ENCODE measurements at regions not wholly inside any gene's neighbourhood (a gene's known extent, or its start where the extent isn't known, plus 50 kb on each side); places are given as distances from the start of the nearest gene placed in this dataset.

DNA sequence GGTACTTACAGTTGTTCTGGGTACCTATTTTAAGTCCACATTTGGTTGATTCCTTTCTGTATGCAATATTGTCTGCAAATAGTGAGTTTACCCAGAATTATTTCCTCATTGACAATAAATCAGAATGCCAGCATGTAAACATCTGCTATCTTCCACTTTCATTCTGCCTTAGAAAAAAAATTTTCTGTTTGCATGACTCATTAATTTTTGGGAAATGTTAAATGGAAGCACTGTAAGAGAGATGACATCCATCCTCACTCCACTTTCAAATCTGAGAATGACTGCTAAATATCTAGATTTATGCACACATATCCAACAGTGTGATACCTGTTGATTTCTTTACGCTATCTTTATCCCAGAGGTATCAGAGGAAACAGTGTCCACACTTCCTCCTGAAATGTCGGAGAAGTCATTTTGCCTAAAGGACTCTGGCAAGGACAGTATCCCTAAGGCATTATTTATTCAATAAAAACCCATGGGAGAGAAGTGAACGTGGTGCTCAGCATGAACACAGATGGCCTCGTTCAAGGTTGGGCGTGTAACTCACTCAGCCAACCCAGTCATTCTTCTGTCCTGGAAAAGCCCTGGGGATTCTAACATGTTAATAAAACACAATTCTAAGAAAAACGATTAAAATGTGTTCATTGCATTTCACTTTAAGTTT, 780.9 kb downstream of the QKI start:
- DNase-seq: no peak

DNA sequence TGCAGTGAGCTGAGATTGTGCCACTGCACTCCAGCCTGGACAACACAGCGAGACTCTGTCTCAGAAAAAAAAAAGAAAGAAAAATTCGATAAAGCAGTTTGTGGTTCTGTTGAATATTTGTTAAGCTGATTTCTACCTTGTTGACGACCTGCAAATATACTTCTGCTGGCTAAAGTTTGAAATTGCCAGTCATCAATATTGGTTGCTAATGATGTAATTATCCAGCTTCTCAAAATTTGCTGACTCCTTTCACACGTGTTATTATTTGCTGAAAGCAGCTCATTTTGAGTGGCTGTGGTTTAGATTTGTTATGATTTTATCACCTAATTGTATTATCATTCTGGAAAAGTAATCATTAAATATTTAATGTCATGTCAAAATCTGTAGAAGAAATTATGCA, 774.3 kb downstream of the QKI start:
- DNase-seq: no peak

DNA sequence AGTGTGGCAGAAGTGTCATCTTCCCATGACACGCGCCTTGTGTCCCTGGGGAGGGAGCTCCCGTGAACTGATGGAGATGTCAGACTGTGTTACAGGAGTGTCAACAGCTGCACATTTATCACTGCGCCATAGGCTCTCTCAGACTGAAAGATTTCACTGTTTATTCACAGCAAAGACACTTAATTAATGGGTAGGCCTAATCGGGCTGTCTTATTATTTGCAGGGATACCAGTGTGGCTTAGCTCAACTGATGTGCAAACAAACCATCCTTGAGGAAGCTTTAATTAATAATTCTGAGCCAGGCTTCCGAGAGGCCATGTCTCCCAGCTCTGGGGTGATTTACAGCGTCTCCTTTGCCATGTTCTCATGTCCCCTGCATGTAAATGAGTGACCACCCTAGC, 771.0 kb downstream of the QKI start:
- DNase-seq: no peak

DNA sequence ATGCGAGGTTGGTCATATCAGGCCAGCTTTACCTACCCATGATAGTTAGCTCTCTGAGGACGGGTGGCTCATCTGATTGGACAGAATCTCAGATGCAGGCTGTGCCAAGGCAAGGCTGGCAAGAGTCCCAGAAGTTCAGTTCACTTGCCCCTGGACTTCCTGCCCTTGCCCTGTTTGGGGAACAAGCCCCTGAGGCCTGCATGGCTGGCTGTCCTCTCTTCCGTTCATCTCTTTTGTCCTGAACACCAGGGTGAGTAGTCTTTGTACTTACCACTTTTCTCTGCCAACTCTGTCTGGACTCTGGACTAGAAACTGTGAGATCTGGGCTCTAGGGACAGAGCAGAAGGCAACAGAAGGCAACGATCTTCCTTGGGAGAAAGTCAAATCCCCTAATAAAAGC, 769.9 kb downstream of the QKI start:
- no peak for DNase-seq

DNA sequence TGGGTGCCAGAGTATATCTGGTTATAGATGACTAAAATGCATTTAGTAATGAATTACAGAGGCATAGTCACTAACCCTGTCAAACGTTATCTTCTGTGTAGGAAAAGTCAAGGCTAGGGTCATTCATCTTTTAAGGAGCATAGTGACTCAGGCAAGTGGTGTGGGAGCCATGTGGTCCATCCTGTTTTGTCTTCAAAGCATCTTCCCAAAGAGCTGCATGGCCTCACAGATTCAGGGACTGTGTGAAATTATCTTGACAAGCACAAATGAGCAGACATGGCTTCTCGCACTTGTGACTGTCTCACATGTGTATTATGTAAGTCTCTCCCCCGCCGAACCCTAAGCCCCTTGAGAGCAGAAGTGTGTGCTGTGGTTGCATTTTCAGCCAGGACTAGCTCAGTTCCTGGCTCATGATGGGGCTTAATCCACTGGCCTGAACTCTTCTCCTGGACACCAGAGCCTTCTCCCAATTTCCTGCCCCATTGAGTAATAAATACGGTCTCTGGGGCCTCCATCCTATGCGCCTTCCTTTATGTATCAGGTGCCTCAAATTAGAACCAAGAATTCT, 769.1 kb downstream of the QKI start:
- DNase-seq: no peak

DNA sequence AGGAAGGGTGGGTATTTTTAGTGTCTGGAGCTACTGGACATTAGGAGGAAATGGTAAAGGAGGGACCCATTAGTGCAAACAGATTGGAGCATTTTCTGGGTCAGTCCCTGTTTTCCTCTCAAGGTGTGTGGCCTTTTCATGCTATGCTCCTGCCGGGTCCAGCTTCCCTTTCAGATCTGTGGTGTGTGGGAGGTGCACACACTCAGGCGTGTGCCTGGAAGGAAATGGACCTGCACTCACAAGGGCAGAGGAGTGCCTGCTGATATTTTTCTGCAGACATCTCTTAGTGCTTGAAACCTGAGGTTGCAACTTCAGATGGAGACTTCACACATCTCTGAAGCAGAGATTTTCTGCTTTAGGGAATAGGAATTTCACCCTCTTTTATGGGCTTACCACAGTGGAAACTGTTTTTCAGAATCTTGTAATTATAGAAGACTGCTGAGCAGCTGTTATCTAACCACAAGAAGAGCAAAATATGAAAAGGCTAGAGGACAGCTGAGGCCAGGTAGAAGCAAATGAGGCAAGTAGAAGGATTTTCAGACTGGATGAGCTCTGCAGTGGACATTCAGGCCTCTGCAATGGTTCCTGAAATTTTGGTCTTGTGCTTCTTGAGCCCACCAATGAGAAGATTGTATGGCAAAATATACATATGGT, 764.3 kb downstream of the QKI start:
- DNase-seq: no peak

DNA sequence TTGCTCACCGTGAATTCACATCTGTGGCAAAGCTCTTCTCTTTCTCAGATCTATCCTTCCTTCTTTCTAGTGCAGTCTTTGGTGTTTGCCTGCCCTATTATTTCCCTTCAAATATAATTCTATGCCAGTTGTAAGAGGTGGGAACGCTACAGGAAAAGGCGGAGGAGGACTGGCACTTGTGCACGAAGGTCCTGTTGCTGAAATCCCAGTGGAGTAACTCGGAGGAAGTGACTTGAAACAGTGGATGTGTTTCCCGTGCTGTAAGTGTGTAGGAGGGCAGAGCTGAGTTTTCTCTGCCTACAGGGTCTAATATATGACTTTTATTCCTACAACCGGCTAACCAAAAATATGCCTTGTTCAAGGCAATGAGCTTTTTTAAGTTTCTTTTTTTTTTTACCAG, 754.8 kb downstream of the QKI start:
- no peak for DNase-seq

DNA sequence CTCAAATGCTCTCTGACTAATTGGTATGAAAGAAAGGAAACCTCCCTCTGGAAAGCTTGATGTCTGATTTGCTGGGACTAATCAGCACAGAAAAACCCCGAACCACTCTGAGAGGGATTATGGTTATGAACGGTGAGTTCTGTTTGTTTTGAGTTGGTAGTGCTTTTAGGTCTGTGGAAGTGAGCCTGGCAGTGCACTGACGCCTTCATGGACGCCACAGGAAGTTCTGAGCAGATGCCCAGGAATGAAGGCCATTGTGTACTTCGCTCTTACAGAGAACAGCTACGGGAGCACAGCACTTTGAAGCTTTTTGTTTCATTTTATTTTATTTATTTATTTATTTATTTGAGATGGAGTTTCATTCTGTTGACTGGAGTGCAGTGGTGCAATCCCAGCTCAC, 754.1 kb downstream of the QKI start:
- no peak for DNase-seq

DNA sequence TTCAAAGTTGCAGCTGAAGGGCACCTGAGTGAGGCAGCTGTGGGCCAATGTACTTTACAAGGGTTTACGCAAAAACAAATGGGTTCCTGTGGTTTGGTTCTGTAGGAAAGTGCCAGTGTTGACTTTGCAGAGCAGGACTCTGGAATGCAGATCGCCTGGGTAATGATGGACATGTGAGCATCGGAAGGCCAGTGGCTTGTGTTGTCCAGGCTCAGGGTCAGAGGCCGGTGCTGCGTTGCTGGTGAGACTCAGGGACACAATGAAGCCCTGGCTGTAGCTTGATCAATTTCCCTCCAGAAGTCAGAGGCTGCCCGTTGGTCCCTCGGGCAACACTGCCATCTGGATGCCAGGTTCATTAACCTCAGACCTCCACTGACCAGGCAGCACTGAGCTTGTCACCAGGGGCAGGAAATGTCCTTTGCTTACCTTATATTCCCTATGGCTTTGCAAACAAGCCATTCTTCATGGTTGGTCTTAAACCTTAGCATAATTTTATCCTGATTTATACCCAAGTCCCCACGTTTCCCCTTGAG, 753.4 kb downstream of the QKI start:
- no peak for DNase-seq

DNA sequence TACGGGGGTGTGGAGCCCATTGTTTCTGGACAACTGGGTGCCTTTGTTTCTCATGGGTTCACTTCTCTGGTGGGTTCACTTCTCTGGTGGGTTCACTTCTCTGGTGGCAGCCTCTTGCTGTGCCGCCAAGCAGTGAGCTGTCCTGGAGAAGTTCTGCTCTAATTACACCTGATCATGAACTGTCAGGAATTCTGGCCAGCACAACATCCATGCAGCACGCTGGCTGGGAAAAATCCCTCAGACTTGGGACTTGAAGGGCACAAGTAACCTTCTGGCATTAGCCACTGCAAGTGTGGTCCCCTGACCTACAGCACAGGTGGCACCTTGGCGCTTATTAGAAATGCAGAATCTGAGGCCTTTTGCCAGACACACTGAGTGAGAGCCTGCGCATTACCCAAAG, 752.5 kb downstream of the QKI start:
- no peak for DNase-seq

DNA sequence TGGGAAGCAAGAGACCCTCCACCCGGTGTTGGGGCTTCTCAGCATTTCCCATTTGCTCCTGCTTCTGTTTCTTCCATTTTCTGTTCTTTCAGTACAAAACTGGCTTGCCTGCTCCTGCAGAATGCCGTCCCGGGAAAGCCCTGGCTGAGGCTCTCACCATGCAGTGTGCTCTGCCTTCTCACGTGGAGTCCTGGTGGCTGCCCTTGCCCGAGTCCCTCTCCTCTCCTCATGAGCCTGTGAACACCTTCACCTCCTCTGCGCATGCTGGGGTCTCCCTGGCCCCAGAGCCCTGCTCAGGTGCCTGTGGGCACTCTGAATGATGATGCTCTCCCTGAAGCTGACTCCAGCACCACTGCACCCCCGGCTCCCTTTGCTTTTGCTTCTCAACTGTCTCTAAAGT, 752.0 kb downstream of the QKI start:
- no peak for DNase-seq

DNA sequence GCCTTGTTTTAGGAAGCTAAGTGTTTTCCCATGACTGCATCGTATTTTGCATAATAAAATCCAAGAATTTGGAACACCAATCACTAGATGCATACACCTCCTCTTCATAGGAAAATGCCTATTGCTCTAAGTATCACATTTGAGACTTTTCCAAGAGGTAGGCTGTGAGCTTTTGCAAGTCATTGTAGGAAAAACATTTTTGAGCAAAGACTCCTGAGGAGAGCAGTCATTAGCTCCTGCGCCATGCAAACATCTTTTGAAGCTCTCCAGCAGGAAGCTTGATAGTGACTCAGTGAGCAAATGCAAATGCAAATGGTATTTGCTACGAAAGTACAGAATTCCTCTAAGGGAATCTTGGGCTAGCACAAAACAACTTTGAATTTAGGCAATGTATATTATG, 750.4 kb downstream of the QKI start:
- no peak for DNase-seq

DNA sequence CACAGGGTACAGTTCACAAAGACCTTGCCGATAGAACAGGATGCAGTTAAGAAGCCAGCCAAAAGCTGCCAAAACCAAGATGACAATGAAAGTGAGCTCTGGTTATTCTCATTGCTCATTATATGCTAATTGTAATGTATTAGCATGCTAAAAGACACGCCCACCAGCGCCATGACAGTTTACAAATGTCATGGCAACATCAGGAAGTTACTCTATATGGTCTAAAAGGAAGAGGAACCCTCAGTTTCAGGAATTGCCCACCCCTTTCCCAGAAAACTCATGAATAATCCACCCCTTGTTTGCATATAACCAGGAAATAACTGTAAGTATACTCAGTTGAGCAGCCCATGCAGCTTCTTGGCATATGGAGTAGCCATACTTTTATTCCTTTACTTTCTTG, 748.7 kb downstream of the QKI start:
- no peak for DNase-seq

DNA sequence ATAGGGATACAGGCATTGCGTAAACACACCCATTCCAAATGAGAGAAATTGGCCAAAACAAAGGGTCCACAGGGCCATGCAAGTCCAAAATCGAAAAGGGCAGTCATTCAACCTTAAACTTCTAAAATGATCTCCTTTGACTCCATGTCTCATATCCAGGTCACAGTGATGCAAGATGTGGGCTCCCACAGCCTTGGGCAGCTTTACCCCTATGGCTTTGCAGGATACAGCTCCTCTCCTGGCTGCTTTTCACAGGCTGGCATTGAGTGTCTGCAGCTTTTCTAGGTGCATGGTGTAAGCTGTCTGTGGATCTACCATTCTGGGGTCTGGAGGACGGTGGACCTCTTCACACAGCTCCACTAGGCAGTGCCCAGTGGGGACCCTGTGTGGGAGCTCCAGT, 744.5 kb downstream of the QKI start:
- DNase-seq: no peak

DNA sequence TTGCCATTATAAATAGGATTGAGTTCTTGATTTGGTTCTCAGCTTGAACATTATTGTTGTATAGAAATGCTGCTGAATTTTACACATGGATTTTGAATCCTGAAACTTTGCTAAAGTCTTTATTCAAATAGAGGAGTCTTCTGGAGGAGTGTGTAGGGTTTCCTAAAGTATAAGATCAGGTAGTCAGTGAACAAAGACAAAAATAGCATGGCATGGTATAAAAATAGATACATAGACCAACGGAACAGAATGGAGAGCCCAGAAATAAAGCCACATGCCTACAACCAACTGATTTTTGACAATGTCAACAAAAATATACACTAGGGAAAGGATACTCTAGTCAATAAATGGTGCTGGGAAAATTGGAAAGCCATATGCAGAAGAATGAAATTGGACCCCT, 740.1 kb downstream of the QKI start:
- no peak for DNase-seq

DNA sequence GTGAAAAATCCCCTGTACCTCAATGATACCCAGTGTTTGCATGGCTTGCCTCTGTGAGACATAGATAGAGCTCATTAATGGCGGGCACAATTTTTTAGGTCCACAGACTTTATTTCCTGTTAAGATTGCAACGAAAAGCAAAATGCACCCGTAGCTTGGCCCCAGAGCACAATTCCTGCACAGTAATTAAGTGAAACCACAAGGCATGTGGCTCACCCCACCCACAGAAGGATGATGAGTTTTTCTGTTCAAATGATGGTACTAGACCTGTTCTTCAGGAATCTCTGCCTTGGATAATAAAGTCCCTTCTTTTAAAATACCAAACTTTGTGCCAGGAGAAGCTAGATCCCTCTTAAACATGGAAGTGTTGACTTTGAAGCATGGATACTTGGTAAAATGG, 738.1 kb downstream of the QKI start:
- DNase-seq: no peak

DNA sequence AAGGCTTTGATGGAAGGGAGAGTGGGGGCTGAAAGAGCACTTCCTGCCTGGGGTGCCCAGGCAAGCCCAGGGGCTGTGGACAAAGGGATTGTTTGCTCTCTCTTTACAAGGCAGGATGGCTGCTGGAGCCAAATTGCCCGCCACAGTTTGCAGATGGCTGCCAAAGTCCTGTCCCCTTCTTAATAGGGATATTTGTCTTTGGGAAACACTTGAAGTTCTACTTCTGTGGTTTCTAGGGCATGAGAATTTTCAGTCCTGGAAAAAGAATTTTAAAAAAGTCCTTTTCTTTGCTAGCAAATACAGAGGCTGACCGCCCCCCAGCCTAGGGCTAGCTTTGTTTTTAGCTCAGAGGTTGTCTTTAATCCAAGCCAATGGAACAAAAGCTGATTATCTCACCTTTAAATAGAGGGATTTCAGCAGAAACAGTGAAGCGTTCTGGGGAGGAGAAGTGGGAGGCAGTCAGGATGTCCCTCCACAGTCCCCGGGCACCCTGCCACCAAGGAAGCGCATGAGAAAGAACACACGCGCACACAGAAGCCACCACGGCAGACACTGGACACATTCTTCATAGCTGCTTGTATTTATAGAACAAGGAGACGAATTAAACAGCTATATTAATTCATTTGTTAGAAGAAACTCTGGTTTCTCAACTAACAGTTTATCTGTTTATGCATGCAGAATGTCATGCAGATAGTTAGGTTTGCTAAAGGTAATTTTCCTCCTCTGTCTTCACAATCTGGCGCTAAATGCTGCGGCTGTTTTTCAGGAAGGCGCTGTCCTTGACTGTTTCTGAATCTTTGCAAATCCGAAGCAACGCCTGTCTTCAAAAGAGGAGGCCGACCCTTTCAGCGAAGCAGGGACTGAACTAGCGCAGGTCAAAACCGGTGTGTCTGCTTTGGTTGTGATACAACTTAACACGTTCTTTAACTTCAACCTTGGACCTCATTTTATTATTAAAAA, 736.9 kb downstream of the QKI start:
- no peak for DNase-seq

DNA sequence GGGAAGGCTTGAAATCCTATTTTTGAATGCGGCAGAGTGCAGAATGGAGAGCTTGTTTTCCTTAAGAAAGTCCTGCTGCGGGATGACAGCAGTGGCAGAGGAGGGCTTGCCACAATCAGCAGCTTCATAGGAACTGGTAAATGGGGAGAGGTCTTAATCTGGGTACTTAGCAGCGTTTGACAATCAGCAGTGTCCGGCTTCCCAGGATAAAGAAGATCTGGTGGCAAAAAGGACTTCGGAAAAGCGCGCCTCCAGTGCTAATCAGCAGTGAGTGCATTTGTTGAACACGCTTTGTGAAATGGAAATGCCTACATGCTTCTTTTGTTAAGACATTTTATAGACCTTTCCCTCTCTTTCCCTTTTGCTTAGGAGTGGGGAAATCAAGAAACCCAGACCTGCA, 735.7 kb downstream of the QKI start:
- no peak for DNase-seq

DNA sequence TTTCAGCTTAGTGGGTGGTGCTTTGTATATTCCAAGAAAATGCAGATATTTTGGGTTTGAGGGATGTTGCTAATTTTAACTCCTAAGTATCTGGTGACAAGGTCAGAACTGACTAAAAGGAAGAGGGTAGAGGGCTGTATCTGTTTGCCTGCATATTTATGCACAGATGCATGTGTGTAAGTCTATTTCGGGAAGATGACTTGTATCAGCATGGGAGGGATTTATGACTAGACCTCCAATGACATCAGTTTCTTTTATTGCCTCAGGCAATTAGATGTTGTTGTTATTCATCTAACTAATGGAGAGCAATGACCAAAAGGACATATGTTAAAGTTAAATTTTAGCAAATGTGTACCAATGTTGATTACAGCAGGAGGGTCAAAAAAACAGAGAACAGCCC, 734.3 kb downstream of the QKI start:
- DNase-seq: no peak

DNA sequence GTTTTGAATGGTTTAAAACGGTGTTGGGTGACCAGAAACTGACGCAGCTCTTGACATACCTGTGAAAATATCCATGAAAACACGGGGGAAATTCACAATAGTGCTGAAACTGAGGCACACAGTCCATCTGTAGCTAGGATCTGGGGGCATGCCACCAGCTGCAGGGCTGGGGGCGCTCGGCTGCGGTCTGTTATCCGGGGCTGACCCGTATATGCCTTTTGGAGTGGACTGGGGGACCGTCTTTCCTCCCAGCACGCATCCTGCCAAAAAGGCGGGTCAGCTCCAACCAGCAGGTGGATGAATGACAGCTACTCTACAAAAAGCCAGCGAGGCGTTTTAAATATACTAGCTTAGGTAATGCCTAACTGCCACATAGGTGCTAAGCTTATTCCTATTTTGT, 729.8 kb downstream of the QKI start:
- no peak for DNase-seq

DNA sequence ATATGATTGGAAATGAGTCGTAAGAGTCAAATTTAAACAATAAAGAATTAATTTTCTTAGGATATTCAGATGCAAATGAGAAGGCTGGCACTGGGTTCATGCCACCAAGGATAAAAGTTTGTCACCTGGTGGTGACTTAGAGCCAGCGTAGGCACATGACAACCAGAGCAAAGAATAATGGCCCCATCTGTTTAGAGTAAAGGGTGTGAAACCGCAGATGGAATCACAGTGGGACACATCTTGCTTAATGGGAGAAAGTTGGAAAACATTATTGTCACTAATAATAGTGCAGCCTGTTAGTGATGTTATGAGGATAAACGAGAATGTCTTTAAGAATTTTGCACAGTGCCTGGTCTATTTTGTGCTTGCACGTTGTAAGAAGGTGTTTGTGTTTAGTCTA, 727.8 kb downstream of the QKI start:
- DNase-seq: no peak

DNA sequence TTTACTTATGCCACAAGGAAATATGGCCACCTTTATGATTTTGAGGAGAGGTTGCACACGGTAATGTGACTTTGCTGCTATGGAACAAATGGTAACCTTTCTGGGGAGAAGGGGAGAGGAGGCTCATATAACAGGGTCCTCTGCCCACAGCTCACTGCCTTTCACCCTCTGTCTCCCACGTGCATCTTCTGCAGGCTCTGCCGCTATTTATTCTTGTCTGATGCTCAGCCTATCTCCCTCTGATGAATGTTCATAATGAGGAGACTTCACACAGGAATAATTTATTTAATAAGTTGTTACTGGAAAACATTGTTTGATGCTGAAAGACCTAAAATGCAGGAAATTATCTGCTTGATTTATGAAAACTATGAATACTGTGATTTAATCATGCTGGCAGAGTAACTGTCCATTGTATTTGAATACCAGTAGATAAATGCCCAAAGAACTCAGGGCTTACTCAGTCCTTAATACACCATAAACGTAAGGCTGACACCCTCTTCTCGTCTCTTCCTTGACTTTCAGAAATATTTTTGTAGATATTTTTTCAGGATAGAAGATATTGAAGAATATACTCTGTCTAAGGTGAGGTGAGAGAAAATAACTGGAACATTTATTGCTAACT, 721.1 kb downstream of the QKI start:
- DNase-seq: no peak

DNA sequence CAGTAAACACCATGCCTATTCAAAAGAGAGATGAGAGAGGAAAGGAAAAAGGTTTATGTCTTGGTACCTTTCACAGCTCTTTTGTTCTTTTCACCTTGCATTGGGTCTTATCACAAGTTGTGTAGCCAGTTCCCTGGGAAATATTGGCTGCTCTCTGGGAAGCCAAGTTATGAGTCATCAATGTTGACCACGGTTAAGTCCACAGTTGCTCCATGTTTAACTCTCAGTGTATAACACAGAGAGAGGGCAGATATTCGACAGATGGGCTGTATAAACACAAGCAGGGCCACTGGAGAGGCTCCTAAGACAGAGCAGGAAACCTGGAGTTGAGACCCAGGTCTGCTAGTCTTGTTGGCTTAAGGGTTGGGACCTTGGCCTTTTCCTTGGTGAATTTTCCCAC, 718.6 kb downstream of the QKI start:
- DNase-seq: no peak
